Hepatic stellate cell (primary cell): ENCODE measurements at regions not wholly inside any gene's neighbourhood (a gene's known extent, or its start where the extent isn't known, plus 50 kb on each side); places are given as distances from the start of the nearest gene placed in this dataset.

Source experiments
- DNase-seq: peaks from one replicate; pipeline ENCODE4 v3.0.0; 2011; ENCODE audit warnings: low spot score

- peak; percentile 17 for DNase-seq
Measured at GRCh38 chr4:176443117-176443516, 123.4 kb downstream of the SPCS3 start.

- DNase-seq: no peak
Measured at GRCh38 chr4:176443646-176444409, 124.1 kb downstream of the SPCS3 start.

DNA sequence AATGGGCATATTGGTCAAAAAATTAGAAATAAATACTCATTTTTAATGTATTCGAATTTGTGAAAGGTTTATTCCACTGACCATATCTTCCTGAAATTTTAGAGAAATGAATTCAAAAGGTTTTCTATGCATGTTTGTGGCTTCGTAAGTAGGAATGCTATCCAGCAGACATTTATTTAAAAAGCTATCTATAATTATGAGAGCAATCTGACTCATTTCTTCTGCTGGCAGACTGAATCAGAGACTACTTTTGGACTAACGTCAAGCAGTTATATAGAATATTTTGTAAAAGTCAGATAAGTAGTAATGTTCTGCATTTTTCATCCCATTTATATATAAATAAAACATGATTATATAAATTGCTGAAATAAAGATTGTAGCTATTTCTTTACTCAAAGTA is 125.0 kb downstream of the SPCS3 start:
- DNase-seq: no peak

GRCh38 chr4:176448761-176449160 is 129.0 kb downstream of the SPCS3 start:
- no peak for DNase-seq

GRCh38 chr4:176451443-176451842 is 131.7 kb downstream of the SPCS3 start:
- DNase-seq: no peak

DNA sequence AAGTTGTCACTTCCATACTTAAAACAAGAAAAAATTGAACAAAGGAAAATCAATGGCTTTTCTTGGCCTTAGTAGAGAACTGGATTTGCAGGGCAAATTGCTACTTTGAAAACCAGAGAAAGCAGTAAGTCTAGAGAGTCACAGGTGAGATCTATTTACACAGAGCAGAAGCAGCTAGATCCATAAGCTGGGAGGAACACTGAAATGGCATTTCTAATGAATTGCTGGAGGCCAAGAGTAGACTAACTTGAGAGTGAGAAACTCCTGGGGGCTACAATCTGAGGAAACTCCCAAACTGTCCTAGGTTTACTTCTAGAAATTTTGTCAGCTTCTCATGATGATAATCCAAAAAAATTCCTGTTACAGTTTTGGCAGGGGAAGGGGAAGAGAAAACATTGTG is 133.3 kb downstream of the SPCS3 start:
- DNase-seq: no peak

DNA sequence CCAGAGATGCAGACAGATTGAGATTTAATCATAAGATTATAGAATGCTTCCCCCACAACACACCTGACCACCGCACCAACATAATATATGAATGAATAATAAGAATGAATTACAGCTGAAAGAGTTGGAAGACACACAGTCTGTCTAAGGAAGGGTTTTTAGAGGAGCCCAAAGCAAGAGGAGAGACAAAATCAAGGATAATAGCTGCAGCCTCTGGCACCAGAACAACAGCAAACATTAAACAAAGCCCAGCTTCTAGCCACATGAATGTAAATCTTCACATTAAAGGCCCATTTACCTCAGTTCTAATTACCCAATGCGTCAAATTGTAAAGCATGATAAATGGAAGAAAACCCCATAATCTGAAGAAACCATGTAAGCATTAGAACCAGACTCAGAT is 133.9 kb downstream of the SPCS3 start:
- no peak for DNase-seq

DNA sequence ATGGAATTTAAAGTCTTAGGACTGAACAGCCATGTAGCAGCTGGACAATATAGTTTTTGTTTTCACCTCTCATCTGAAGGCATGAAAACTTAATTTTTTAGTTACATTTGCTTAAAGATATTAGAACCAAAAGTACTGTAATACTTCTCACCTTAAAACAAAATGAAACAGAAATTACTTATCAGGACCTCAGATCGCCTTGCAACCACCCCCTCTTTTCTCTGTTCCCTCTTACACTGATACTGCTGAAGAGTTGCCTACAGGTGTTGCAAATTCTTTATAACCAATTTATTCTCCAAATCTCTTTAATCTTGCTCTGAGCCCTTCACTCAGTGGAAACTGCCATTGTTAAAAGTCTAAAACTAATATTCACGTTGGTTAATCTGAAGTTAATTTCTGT is 145.0 kb downstream of the SPCS3 start:
- no peak for DNase-seq

DNA sequence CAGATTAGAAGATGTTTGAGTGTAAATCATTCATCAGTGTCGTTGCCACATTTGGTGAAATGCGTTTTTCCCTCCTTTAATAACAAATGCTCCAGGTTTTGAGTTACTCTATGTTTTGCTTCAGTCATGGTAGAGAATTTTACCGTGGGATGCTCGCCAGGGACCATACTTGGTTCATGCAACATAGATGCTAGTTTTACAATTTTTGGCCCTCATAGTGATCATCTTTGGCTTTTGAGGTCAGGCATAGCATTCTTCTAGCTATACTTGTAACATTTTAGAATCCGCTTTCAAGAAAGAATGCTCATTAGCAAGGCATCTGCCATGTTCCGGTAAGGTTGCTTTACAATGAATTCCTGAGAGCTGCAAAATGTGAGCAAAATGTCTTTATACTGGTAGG is 147.2 kb downstream of the SPCS3 start:
- no peak for DNase-seq

DNA sequence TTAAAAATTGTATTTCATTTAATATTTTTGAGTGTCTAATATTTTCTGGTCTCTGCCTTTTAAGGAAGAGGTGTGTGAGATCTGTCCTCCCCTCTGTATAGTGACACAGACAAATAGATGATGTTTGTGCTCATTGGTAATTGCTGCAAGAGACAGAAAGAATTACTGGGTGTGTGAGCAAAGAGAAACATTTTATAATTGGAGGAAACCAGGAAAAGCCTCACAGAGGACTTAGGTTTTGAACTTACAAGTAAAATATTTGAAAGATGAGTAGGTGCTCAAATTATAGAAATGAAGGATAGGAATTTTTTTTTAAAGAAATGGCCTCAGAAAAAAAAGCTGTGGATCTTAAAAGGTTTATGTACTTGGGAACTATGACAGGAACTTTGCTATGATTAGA is 149.8 kb downstream of the SPCS3 start:
- DNase-seq: no peak

- no peak for DNase-seq
Measured at GRCh38 chr4:176470671-176471070, 150.9 kb downstream of the SPCS3 start.

- DNase-seq: no peak
Measured at GRCh38 chr4:176475067-176475466, 155.3 kb downstream of the SPCS3 start.

DNA sequence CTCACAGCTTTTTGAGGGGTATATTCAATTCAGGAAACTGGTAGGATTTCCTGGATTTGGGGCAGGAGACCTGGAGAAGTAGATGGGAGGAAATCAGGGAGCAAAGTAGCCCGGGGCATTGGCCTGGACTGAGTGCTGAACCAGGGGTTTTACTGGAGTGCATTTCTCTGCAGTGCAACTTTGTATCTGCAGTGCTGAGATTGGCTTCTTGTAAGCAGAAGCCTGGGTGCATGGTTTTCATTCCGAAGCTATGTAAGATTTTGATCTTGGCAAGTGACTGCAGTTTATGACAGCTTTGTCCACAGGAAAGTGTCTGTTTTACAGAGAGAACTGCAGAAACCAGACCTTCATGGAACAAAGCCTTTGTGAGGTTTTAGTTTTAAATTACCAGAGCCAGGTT is 158.3 kb downstream of the SPCS3 start:
- DNase-seq: no peak

DNA sequence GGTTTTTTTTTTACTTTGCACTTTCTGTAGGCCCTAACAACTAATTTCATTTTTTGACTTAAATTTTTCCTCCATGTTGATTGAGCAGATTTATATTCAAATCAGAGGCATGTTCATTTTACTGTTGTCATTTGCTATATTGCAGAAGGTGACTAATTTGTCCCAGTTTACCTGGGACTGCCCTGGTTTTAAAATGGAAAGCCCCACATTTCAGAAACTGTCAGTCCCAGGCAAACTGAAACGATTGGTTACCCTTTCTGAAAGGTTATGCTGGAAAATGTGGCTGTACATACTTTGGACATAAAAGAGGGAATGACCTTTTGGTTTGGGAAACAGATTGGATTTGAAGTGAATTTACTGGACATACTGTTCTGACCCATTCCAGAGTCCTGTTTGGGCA is 160.0 kb downstream of the SPCS3 start:
- DNase-seq: no peak

- no peak for DNase-seq
Measured at GRCh38 chr4:176482972-176483371, 163.2 kb downstream of the SPCS3 start.

GRCh38 chr4:176484301-176484984 is 164.7 kb downstream of the SPCS3 start:
- no peak for DNase-seq

GRCh38 chr4:176489001-176489400 is 169.2 kb downstream of the SPCS3 start:
- DNase-seq: no peak

- no peak for DNase-seq
Measured at GRCh38 chr4:176492646-176493302, 173.0 kb downstream of the SPCS3 start.

DNA sequence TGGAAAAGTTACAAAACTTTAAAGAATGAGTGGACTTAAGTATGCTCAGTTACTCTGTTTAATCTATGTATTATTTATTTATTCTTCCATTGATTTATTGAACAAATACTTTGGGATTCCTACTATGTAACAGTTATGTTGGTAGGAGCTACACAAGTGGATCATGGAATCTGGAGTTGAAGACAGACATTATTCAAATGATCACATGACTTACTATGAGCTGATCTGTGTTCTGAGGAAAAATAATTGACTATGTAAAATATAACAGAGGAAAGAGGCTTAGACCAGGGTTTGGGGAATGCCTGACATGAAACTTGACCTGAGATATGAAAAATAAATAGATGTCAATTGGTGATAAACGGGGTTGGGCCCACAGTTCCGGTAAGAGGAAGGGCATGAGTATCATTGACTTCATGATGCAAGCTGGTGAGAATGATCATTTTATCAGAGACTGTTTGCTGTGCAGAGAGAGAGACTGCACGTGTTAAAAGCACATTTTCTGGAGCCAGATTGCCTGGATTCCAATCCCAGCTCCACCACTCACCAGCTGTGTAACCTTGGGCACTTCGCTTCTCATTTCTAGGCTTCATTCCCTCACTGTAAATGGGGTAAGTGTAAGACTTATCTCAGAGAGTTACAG is 179.0 kb downstream of the SPCS3 start:
- no peak for DNase-seq

DNA sequence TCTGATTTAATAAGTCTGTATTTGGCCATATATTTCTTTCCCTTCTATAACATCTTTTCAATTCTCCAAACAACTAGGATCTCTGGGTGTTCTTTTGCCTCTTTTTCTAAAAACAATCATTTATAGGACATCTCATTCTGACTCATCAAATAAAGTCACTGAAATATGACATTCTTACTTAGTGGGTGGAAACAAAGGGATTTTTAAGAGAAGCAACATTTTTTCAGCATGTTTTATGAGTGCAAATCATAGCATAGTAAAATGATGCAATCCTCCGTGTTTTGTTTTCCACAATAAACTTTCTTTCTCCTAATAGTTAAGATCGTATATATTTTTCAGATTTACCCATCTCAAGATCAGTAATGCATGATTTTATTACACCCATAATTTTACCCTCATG is 179.8 kb downstream of the SPCS3 start:
- DNase-seq: peak; percentile 22

GRCh38 chr4:176500894-176501293 is 181.1 kb downstream of the SPCS3 start:
- DNase-seq: no peak

GRCh38 chr4:176504118-176504517 is 184.4 kb downstream of the SPCS3 start:
- no peak for DNase-seq
